ENCODE measurements at regions not wholly inside any gene's neighbourhood (a gene's known extent, or its start where the extent isn't known, plus 50 kb on each side); places are given as distances from the start of the nearest gene placed in this dataset.
A peak's percentile ranks its signal among the peaks of the same experiment; 100 is the strongest.

GRCh38 chr4:63493265-63493664, 916.0 kb downstream of the TECRL start:
- Mint-ChIP-seq H3K9me3 (no peaks in the 10 kb centered on the region), H3K27ac (no peak overlapping the region), H3K36me3 (ENCODE audit: low read depth) (no peaks in the 10 kb centered on the region), H3K27me3 (ENCODE audit: insufficient read depth) (no peaks in the 10 kb centered on the region), H3K4me1 (no peaks in the 10 kb centered on the region), H3K4me3 (no peak overlapping the region)
- no peak overlapping the region for H3K9ac ChIP-seq (ENCODE audit: extremely low read depth, low read length, poor library complexity, severe bottlenecking)
- no peak overlapping the region for H3K27ac ChIP-seq (ENCODE audit: low read depth, low read length)
- H3K4me1 ChIP-seq (ENCODE audit: control insufficient read depth, insufficient read depth, low read length), result no peaks in the 10 kb centered on the region
- no peak for TF ChIP-seq CTCF (conservative IDR thresholded peaks at IDR 0.05)
- H3K4me3 ChIP-seq (ENCODE audit: low read length), result no peak overlapping the region
- no peak for DNase-seq
- no peaks in the 10 kb centered on the region for H3K27me3 ChIP-seq (ENCODE audit: control insufficient read depth, insufficient read depth, low read length, poor library complexity, severe bottlenecking)
- H3K36me3 ChIP-seq (ENCODE audit: control insufficient read depth, insufficient read depth, low read length), result no peaks in the 10 kb centered on the region
- no peaks in the 10 kb centered on the region for H3K9me3 ChIP-seq (ENCODE audit: control insufficient read depth, low read length)

- H3K9me3 Mint-ChIP-seq, result no peaks in the 10 kb centered on the region
- H3K27me3 Mint-ChIP-seq (ENCODE audit: insufficient read depth), result no peaks in the 10 kb centered on the region
Observed at GRCh38 chr4:63492515-63492914, 916.7 kb downstream of the TECRL start.

GRCh38 chr4:63464393-63464792, 944.9 kb downstream of the TECRL start:
- Mint-ChIP-seq H3K27me3 (ENCODE audit: insufficient read depth) (no peaks in the 10 kb centered on the region), H3K4me1 (no peaks in the 10 kb centered on the region), H3K4me3 (no peak overlapping the region), H3K36me3 (ENCODE audit: low read depth) (no peaks in the 10 kb centered on the region), H3K9me3 (no peaks in the 10 kb centered on the region), H3K27ac (no peak overlapping the region)
- no peak overlapping the region for H3K4me3 ChIP-seq (ENCODE audit: low read length)
- no peak overlapping the region for H3K9ac ChIP-seq (ENCODE audit: extremely low read depth, low read length, poor library complexity, severe bottlenecking)
- TF ChIP-seq CTCF (conservative IDR thresholded peaks at IDR 0.05), result no peak
- H3K27ac ChIP-seq (ENCODE audit: low read depth, low read length), result no peak overlapping the region
- 83 to 95% methylated on average over 1 to 4 of the region's 4 CpGs for WGBS, 2 experiments (ENCODE audit: insufficient coverage in 1 of 2, insufficient read length in 1 of 2)
- H3K36me3 ChIP-seq (ENCODE audit: control insufficient read depth, insufficient read depth, low read length), result no peaks in the 10 kb centered on the region
- no peaks in the 10 kb centered on the region for H3K27me3 ChIP-seq (ENCODE audit: control insufficient read depth, insufficient read depth, low read length, poor library complexity, severe bottlenecking)
- H3K4me1 ChIP-seq (ENCODE audit: control insufficient read depth, insufficient read depth, low read length), result no peaks in the 10 kb centered on the region
- peak; percentile 50 for DNase-seq
- H3K9me3 ChIP-seq (ENCODE audit: control insufficient read depth, low read length), result no peaks in the 10 kb centered on the region

More at GRCh38 chr4:63492515-63492914, 916.7 kb downstream of the TECRL start:
- H3K4me1 Mint-ChIP-seq, result no peaks in the 10 kb centered on the region
- H3K36me3 Mint-ChIP-seq (ENCODE audit: low read depth), result no peaks in the 10 kb centered on the region
- H3K9me3 ChIP-seq (ENCODE audit: control insufficient read depth, low read length), result no peaks in the 10 kb centered on the region
- peak; percentile 36 for DNase-seq
- H3K4me3 ChIP-seq (ENCODE audit: low read length), result no peak overlapping the region
- no peak overlapping the region for H3K27ac ChIP-seq (ENCODE audit: low read depth, low read length)
- no peak overlapping the region for H3K27ac Mint-ChIP-seq
- H3K4me1 ChIP-seq (ENCODE audit: control insufficient read depth, insufficient read depth, low read length), result no peaks in the 10 kb centered on the region
- no peak for TF ChIP-seq CTCF (conservative IDR thresholded peaks at IDR 0.05)
- no peaks in the 10 kb centered on the region for H3K36me3 ChIP-seq (ENCODE audit: control insufficient read depth, insufficient read depth, low read length)
- no peak overlapping the region for H3K9ac ChIP-seq (ENCODE audit: extremely low read depth, low read length, poor library complexity, severe bottlenecking)
- H3K27me3 ChIP-seq (ENCODE audit: control insufficient read depth, insufficient read depth, low read length, poor library complexity, severe bottlenecking), result no peaks in the 10 kb centered on the region
- H3K4me3 Mint-ChIP-seq, result no peak overlapping the region
